HG03095 (cell line): ENCODE measurements at regions not wholly inside any gene's neighbourhood (a gene's known extent, or its start where the extent isn't known, plus 50 kb on each side); places are given as distances from the start of the nearest gene placed in this dataset.
A peak's percentile ranks its signal among the peaks of the same experiment; 100 is the strongest.

ENCODE experiments used
- ATAC-seq: cut with Tn5 transposase; IDR thresholded peaks from one replicate; pipeline ENCODE4 v1.9.1; 2021; ENCODE audit warnings: moderate library complexity; ENCODE audit not compliant: unreplicated experiment

GRCh38 chr17:72534265-72534664 lies 413.4 kb downstream of the SOX9 start:
- no peak for ATAC-seq

- no peak for ATAC-seq
Observed at GRCh38 chr17:72534776-72535175, 414.0 kb downstream of the SOX9 start.

GRCh38 chr17:72535346-72535745 lies 414.5 kb downstream of the SOX9 start:
- ATAC-seq, result no peak

- ATAC-seq, result no peak
Observed at GRCh38 chr17:72535779-72536178, 415.0 kb downstream of the SOX9 start.

- no peak for ATAC-seq
Observed at GRCh38 chr17:72536788-72537187, 416.0 kb downstream of the SOX9 start.

GRCh38 chr17:72538443-72538842 lies 417.6 kb downstream of the SOX9 start:
- ATAC-seq, result no peak

- ATAC-seq, result no peak
Observed at GRCh38 chr17:72538901-72539352, 418.1 kb downstream of the SOX9 start.

GRCh38 chr17:72539981-72540897 lies 419.4 kb downstream of the SOX9 start:
- ATAC-seq, result peak; percentile 77

- no peak for ATAC-seq
Observed at GRCh38 chr17:72542317-72542716, 421.5 kb downstream of the SOX9 start.

GRCh38 chr17:72545766-72546165 lies 424.9 kb downstream of the SOX9 start:
- no peak for ATAC-seq

GRCh38 chr17:72553051-72553755 lies 432.4 kb downstream of the SOX9 start:
- ATAC-seq, result no peak

GRCh38 chr17:72554508-72554907 lies 433.7 kb downstream of the SOX9 start:
- ATAC-seq, result no peak

GRCh38 chr17:72555052-72555451 lies 434.2 kb downstream of the SOX9 start:
- no peak for ATAC-seq

- ATAC-seq, result peak; percentile 66
Observed at GRCh38 chr17:72556944-72557826, 436.4 kb downstream of the SOX9 start.

GRCh38 chr17:72558971-72559476 lies 438.2 kb downstream of the SOX9 start:
- ATAC-seq, result no peak

- peak; percentile 51 for ATAC-seq
Observed at GRCh38 chr17:72560303-72561247, 439.8 kb downstream of the SOX9 start.

- no peak for ATAC-seq
Observed at GRCh38 chr17:72561266-72561665, 440.4 kb downstream of the SOX9 start.

GRCh38 chr17:72561680-72562079 lies 440.9 kb downstream of the SOX9 start:
- no peak for ATAC-seq

GRCh38 chr17:72562615-72563188 lies 441.9 kb downstream of the SOX9 start:
- ATAC-seq, result no peak
